Fibroblast of upper back skin (primary cell): ENCODE measurements at regions not wholly inside any gene's neighbourhood (a gene's known extent, or its start where the extent isn't known, plus 50 kb on each side); places are given as distances from the start of the nearest gene placed in this dataset.
"Not testable (repeated sequence)": the region's sequence is repeated elsewhere in the genome, so short reads cannot be mapped to it uniquely, and the experiment has no call there.

Experiments used
- DNase-seq: peaks from one replicate; pipeline ENCODE4 v3.0.0-alpha.2; 2013

GRCh38 chr5:15012061-15012460, 140.5 kb upstream of the ANKH start:
- DNase-seq, result no peak

- DNase-seq, result no peak
These were observed 139.4 kb upstream of the ANKH start for GRCh38 chr5:15010936-15011335.

GRCh38 chr5:15009420-15009819, 137.8 kb upstream of the ANKH start:
- DNase-seq, result peak; percentile 67

- no peak for DNase-seq
These were observed 137.3 kb upstream of the ANKH start for GRCh38 chr5:15008921-15009320.

GRCh38 chr5:15008476-15008875, 136.9 kb upstream of the ANKH start:
- peak; percentile 98 for DNase-seq

- DNase-seq, result peak; percentile 45
These were observed 136.1 kb upstream of the ANKH start for GRCh38 chr5:15007646-15008045.

GRCh38 chr5:15004506-15004905, 132.9 kb upstream of the ANKH start:
- no peak for DNase-seq

GRCh38 chr5:15003511-15003920, 131.9 kb upstream of the ANKH start:
- peak; percentile 66 for DNase-seq

GRCh38 chr5:15002791-15003190, 131.2 kb upstream of the ANKH start:
- no peak for DNase-seq

GRCh38 chr5:15002173-15002572, 130.6 kb upstream of the ANKH start:
- DNase-seq, result no peak

- DNase-seq, result no peak
These were observed 129.9 kb upstream of the ANKH start for GRCh38 chr5:15001517-15001916.

- no peak for DNase-seq
These were observed 126.9 kb upstream of the ANKH start for GRCh38 chr5:14998491-14998890.

GRCh38 chr5:14996997-14997396, 125.4 kb upstream of the ANKH start:
- DNase-seq, result no peak

GRCh38 chr5:14995229-14995628, 123.7 kb upstream of the ANKH start:
- no peak for DNase-seq

- DNase-seq, result not testable (repeated sequence)
These were observed 122.0 kb upstream of the ANKH start for GRCh38 chr5:14993459-14994133.

- not testable (repeated sequence) for DNase-seq
These were observed 121.3 kb upstream of the ANKH start for GRCh38 chr5:14992751-14993458.

- DNase-seq, result no peak
These were observed 116.6 kb upstream of the ANKH start for GRCh38 chr5:14988223-14988622.

- no peak for DNase-seq
These were observed 114.8 kb upstream of the ANKH start for GRCh38 chr5:14986413-14986812.

GRCh38 chr5:14983666-14984441, 112.3 kb upstream of the ANKH start:
- DNase-seq, result no peak

- no peak for DNase-seq
These were observed 109.1 kb upstream of the ANKH start for GRCh38 chr5:14980698-14981097.

GRCh38 chr5:14977058-14977685, 105.6 kb upstream of the ANKH start:
- DNase-seq, result no peak

- DNase-seq, result no peak
These were observed 104.9 kb upstream of the ANKH start for GRCh38 chr5:14976486-14976885.

GRCh38 chr5:14971873-14972272, 100.3 kb upstream of the ANKH start:
- DNase-seq, result no peak
